Astrocyte of the spinal cord (primary cell): ENCODE measurements at regions not wholly inside any gene's neighbourhood (a gene's known extent, or its start where the extent isn't known, plus 50 kb on each side); places are given as distances from the start of the nearest gene placed in this dataset.

ENCODE experiments used
- DNase-seq: peaks from one replicate; pipeline ENCODE4 v3.0.0; 2011; ENCODE audit warnings: low read depth, low spot score
- H3K4me3 ChIP-seq: 2 replicates; pipeline ENCODE4 v1.5.1; 2011; ENCODE audit warnings: low read depth, mild to moderate bottlenecking, low read length, moderate library complexity
- CTCF ChIP-seq: IDR thresholded peaks from 2 replicates; pipeline ENCODE4 v1.5.1; 2012; ENCODE audit warnings: low read depth, mild to moderate bottlenecking, low read length, inconsistent platforms
- in situ Hi-C: cut with HindIII; loops from 2 replicates; pipeline ENCODE4 v1.10.0; 2017; ENCODE audit warnings: low sequenced_read_pairs

- no peak for DNase-seq
- no peak for TF ChIP-seq CTCF
- in situ Hi-C loops: no loop called here
- no peak overlapping the region for H3K4me3 ChIP-seq
Measured at GRCh38 chr7:38127216-38128207, 50.5 kb upstream of the STARD3NL start.
